NCI-H2171 (cell line): ENCODE measurements at regions not wholly inside any gene's neighbourhood (a gene's known extent, or its start where the extent isn't known, plus 50 kb on each side); places are given as distances from the start of the nearest gene placed in this dataset.

Experiments
- DNase-seq: peaks from one replicate; lab custom pipeline; 2025; lab: John Stamatoyannopoulos, UW

DNA sequence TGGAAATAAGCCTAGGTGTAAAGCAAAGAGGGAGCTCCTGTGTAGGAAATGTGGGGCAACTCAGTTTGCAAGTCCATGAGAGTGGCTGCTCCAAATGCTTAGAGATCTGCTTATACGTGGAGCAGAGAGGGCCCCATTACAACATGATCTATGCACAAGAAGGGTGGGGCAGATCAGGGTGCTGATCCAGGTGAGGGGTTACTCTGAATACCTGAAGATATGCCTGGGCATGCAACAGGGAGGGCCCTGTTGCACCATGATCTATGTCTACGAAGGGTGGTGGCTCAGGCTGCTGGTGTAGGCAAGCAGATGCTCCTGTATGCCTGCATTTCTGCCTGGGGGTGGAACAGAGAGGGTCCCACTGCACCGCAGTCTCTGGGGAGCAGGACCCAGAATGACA, 1121.2 kb downstream of the RAPGEF2 start:
- no peak for DNase-seq

DNA sequence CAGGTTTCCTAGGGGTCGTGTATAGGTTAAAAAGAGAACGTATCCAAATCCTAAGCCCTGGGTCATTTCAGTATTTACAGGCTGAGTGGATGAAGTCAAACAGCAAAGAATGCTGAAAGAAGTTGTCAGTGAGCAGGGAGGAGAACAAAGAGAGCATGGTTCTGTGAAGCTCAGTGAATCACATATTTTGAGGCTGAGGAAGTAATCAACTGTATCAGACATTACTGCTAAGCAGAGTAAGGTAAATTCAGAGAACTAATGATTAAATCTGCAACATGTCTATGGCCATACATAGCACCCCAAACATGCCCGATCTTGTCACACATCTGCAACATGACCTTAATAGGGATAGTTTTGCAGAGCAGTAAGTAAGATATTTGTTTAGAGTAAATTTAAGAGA, 1130.3 kb downstream of the RAPGEF2 start:
- no peak for DNase-seq

DNA sequence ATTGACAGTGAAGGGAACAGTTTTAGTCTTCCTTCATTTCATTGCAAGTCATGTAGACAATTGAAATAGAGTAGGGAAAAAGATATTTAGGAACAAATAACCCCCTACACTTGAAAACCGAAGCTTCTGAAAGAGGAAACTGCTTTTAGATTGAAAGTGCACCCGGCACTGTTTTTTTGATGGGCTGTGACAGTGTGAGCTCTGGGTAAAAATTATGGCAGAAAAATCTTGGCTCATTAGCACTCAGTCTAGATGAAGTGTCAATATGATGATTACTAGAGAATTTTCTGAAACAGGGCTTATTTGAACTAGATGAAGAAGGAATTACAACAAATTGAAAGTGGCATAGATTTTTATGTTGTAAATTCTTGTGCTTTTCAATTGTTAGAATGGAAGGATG, 1132.4 kb downstream of the RAPGEF2 start:
- no peak for DNase-seq

- no peak for DNase-seq
Measured at GRCh38 chr4:160235771-160236170, 1132.9 kb downstream of the RAPGEF2 start.

- DNase-seq, result no peak
Measured at GRCh38 chr4:160238790-160239189, 1135.9 kb downstream of the RAPGEF2 start.

- DNase-seq, result no peak
Measured at GRCh38 chr4:160247091-160247656, 1144.3 kb downstream of the RAPGEF2 start.

DNA sequence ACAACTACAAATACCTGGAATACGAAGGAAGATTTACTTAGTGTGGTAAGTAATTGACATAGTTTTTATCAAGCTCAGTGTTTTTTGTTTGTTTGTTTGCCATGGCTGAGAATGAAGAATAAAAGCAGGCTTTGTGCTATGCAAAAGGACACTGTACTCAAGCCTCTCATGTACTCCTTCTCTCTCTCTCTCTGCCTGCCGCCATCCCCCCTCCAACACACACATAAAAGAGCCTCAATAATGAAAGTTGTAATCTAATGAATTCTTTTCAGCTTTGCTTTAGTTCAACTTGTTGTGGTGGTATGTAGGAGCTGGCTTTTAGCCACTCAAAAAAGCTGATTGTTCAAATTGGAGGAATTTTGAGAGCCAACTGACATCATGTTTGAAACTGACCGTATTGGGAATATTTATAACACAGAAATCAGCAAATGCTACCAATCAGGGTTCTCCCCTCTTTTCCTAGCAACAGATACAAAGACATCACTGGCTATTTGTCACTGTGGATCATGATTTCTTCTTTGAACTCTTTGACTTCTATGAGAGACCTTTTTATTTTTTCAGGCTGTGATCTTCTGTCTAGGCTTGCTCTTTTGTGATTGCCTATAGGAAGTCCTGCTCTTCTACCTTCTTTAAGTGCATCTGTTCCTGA, 1148.8 kb downstream of the RAPGEF2 start:
- DNase-seq, result no peak

DNA sequence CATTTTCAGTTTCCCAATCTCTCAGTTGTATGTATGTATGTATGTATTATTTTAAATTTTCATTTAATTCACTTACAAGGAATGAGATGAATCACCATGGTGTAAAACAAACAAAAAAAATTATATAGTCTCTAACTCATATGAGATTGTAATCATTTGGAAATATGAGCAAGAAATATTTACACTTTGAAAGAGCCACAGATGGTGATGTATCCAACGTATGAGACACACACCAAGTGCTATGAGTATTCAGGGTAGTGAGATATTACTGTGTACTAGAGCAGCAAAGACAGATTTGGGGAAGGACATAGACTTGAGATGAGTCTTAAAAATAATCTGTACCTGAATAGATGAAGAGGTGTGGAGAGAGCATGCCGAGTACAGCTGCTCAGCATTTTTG, 1154.4 kb downstream of the RAPGEF2 start:
- DNase-seq, result no peak

GRCh38 chr4:160265014-160265413, 1162.1 kb downstream of the RAPGEF2 start:
- DNase-seq, result no peak

DNA sequence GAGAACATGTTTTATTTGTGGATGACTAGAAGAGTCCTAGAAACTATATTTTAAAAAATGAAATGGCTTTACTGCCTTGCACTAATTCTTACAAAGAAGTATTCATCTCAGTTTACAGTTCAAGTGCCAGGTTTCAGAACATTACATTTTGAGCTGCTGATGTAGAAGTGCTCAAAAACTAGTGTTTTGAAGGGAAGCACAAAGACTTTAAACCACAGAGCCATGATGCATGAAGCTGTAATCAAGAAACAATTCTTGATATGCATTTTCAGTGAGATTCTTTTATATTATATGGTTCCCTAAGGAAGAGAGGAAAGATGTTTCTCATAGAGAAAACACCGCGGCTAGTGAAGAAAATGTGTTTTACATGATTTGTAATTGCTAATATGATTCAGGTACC, 1163.0 kb downstream of the RAPGEF2 start:
- no peak for DNase-seq

DNA sequence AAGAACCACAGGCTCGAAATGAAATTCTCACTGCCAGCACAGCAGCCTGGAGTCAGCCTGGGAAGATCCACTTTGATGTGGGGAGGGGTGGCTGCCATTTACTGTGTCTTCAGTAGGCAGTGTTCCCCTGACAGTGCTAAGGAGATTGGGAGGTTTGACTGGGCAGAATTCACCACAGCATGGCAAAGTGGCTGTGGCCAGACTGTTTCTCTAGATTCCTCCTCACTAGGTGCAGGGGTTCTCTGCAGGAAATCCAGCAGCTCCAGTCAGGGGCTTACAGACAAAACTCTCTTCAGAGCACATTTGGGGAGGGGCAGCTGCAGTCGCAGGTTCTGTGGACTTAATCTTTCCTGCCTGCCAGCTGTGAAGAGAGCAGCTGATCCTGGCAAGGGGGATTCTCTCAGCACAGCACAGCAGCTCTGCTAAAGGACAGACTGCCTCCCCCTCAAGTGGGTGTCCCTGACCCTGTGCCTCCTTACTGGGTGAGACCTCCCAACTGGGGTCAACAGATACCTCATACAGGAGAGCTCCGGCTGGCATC, 1174.0 kb downstream of the RAPGEF2 start:
- no peak for DNase-seq

- no peak for DNase-seq
Measured at GRCh38 chr4:160283081-160283480, 1180.2 kb downstream of the RAPGEF2 start.

- DNase-seq, result no peak
Measured at GRCh38 chr4:160284516-160284915, 1181.6 kb downstream of the RAPGEF2 start.

- no peak for DNase-seq
Measured at GRCh38 chr4:160286051-160286450, 1183.2 kb downstream of the RAPGEF2 start.

DNA sequence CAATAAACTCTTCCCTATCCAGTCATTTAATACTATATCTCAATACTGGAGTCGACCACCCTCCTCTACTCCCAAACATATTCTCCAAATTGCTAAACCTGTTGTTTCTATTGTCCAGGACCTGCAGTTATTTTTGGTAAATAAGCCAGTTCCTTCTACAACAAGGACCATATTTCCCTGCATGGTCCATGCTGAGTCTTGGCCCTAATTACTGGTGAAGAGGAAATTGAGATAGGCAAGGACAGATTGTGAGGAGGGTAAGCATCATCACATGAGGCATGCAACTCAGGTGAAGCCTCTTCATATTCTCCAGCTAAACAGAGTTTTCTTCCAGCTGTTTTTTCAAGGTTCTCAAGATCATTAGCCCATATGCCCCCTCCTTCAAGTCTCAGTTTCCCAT, 1193.6 kb downstream of the RAPGEF2 start:
- DNase-seq, result no peak

DNA sequence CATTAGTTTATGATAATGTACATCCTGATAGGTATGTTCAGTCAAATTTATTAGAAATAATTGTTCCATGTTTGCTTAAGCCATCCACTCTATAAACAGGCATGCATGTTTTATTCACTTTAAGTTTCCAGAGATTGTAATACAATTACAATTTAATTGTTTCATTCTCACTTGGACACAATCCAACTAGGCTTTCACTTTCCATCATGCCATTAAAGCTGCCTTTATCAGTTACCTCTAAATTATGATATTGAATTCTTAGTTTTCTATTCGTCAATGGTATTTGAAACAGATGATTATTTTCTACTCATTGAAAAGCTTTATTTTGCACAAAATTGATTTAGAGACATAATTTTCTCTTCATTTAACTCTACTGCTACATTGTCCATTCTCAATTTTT, 1196.3 kb downstream of the RAPGEF2 start:
- no peak for DNase-seq

DNA sequence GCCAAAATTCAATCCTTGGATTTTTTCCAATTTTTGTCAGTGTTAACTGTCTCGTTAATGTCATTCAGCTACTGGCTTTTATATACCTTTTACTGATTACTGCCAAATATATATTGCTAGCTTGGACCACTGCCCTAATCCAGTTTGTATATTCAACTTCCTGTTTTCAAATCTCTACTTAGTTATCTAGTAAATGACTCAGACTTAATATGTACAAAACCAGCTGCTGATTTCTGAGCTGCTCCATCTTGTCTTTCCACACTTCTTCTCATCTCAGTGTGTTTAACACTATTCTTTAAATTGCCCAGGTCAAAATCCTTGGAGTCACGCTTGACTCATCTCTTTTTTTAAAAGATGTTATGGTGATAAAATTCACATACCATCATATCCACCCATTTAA, 1196.7 kb downstream of the RAPGEF2 start:
- no peak for DNase-seq

GRCh38 chr4:160316036-160316435, 1213.2 kb downstream of the RAPGEF2 start:
- DNase-seq, result no peak

GRCh38 chr4:160318567-160319220, 1215.8 kb downstream of the RAPGEF2 start:
- DNase-seq, result no peak

- DNase-seq, result no peak
Measured at GRCh38 chr4:160319221-160319867, 1216.5 kb downstream of the RAPGEF2 start.

GRCh38 chr4:160319868-160320260, 1217.0 kb downstream of the RAPGEF2 start:
- DNase-seq, result no peak

DNA sequence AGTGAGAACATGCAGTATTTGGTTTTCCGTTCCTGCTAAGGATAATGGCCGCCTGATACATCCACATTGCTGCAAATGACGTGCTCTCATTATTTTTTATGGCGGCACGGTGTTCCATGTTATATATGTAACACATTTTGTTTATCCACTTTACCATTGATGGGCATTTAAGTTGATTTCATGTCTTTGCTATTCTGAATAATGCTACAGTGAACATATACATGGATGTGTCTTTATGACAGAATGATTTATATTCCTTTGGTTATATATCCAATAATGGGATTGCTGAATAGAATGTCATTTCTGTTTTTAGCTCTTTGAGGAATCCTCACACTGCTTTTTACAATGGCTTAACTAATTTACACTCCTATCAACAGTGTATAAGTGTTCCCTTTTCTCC, 1223.2 kb downstream of the RAPGEF2 start:
- no peak for DNase-seq

DNA sequence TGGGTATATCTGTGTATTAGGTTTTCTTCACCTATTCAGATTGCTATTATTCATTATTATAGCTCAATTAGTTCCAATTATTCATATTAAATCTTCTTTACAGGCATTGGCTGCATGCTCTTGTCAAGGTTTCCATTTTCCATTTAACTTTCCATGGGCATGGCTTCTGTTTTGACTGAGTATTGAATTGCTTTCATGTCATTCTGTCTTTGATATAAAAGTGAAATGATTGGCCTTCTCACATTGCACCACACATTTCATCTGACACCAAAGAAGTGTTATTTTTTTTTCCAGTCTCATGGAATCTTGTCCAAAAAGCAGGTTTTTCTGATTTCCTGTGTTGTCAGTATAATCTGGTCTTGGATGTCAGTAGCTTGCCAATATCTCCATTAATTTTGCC, 1244.3 kb downstream of the RAPGEF2 start:
- no peak for DNase-seq
